ENCODE measurements at regions not wholly inside any gene's neighbourhood (a gene's known extent, or its start where the extent isn't known, plus 50 kb on each side); places are given as distances from the start of the nearest gene placed in this dataset.

DNA sequence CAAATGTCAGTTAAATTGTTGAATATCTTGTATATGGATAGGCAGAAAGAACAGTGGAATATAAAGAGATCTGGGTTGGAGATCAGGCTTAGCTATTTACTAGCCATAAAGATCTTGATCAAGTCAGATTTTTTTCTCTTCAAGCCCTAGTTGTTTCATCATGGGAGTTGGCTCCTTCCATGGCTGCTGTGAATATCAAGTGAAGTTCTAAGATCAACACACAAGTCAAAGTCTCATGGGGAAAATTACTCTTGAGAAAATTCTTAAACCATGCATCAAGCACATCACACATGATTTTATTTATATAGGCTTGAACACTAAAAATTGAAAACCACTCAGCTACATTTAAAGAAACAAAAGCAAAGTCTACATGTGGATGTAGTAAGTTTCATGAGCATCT is 79.8 kb downstream of the C1D start:
- TF ChIP-seq, protein P1, sequence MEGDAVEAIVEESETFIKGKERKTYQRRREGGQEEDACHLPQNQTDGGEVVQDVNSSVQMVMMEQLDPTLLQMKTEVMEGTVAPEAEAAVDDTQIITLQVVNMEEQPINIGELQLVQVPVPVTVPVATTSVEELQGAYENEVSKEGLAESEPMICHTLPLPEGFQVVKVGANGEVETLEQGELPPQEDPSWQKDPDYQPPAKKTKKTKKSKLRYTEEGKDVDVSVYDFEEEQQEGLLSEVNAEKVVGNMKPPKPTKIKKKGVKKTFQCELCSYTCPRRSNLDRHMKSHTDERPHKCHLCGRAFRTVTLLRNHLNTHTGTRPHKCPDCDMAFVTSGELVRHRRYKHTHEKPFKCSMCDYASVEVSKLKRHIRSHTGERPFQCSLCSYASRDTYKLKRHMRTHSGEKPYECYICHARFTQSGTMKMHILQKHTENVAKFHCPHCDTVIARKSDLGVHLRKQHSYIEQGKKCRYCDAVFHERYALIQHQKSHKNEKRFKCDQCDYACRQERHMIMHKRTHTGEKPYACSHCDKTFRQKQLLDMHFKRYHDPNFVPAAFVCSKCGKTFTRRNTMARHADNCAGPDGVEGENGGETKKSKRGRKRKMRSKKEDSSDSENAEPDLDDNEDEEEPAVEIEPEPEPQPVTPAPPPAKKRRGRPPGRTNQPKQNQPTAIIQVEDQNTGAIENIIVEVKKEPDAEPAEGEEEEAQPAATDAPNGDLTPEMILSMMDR (IDR thresholded peaks at IDR 0.05; ENCODE audit: borderline replicate concordance, control extremely low read depth, extremely low read depth, insufficient read depth, missing control alignments) = no peak
- in situ Hi-C loops (cut with MboI; ENCODE audit: low sequenced_read_pairs, unreplicated experiment) = no loop called here

DNA sequence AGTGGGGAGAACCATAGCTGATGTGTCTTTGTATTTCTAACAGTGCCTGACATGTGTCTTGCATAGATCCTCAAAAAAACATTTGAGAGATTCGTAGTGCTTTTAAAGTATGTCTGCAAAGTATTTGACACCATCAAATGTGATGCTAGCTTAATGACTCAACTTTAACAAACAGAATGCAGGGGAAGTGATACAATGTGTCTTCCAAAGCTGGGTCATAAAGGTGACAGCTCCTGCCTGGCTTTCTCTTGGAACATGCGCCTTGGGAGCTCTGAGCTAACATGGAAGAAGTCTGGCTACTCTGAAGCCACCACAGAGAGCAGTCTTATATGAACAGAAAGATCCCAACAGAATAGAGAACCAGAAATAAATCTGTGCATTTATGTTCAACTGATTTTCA is 78.2 kb downstream of the C1D start:
- no peak for DNase-seq (ENCODE audit: low spot score)
- TF ChIP-seq, protein P1 (IDR thresholded peaks at IDR 0.05; ENCODE audit: borderline replicate concordance, control extremely low read depth, extremely low read depth, insufficient read depth, missing control alignments) = no peak
- in situ Hi-C loops (cut with MboI; ENCODE audit: low sequenced_read_pairs, unreplicated experiment) = no loop called here

More for the DNA sequence above, 79.8 kb downstream of the C1D start:
- no peak for DNase-seq (ENCODE audit: low spot score)

DNA sequence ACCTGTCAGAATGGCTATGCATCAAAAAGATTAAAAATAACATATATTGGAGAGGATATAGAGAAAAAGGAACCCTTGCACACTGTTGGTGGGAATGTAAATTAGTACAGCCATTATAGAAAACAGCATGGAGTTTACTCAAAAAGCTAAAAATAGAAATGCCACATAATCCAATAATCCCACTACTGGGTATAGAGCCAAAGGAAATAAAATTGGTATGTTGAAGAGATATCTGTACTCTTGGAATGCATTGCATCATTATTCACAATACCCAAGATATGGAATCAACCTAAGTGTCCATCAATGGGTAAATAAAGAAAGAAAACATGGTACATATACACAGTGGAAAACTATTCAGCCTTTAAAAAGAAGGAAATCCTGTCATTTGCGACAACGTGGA is 77.2 kb downstream of the C1D start:
- in situ Hi-C loops (cut with MboI; ENCODE audit: low sequenced_read_pairs, unreplicated experiment) = no loop called here
- no peak for DNase-seq (ENCODE audit: low spot score)
- TF ChIP-seq, protein P1 (IDR thresholded peaks at IDR 0.05; ENCODE audit: borderline replicate concordance, control extremely low read depth, extremely low read depth, insufficient read depth, missing control alignments) = no peak

DNA sequence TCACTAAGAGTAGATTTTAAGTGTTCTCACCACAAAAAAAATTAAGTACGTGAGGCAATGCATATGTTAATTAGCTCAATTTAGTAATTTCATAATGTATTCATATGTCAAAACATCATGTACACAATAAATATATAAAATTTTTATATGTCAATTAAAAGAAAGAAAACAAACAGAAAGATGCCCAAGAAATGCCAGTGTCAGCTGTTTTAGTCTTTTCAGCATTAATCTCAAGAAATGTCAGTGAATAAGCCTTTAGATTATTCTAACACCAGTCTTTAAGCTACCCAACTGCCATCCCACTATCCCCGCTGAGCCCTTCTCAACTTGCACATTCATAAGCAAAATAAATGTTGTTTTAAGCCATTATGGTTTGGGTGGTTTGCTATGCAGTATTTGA is 76.5 kb downstream of the C1D start:
- TF ChIP-seq, protein P1 (IDR thresholded peaks at IDR 0.05; ENCODE audit: borderline replicate concordance, control extremely low read depth, extremely low read depth, insufficient read depth, missing control alignments) = no peak
- in situ Hi-C loops (cut with MboI; ENCODE audit: low sequenced_read_pairs, unreplicated experiment) = no loop called here
- DNase-seq (ENCODE audit: low spot score) = no peak

Measured in GM13976 (cell line).